ENCODE measurements at regions not wholly inside any gene's neighbourhood (a gene's known extent, or its start where the extent isn't known, plus 50 kb on each side); places are given as distances from the start of the nearest gene placed in this dataset.

DNA sequence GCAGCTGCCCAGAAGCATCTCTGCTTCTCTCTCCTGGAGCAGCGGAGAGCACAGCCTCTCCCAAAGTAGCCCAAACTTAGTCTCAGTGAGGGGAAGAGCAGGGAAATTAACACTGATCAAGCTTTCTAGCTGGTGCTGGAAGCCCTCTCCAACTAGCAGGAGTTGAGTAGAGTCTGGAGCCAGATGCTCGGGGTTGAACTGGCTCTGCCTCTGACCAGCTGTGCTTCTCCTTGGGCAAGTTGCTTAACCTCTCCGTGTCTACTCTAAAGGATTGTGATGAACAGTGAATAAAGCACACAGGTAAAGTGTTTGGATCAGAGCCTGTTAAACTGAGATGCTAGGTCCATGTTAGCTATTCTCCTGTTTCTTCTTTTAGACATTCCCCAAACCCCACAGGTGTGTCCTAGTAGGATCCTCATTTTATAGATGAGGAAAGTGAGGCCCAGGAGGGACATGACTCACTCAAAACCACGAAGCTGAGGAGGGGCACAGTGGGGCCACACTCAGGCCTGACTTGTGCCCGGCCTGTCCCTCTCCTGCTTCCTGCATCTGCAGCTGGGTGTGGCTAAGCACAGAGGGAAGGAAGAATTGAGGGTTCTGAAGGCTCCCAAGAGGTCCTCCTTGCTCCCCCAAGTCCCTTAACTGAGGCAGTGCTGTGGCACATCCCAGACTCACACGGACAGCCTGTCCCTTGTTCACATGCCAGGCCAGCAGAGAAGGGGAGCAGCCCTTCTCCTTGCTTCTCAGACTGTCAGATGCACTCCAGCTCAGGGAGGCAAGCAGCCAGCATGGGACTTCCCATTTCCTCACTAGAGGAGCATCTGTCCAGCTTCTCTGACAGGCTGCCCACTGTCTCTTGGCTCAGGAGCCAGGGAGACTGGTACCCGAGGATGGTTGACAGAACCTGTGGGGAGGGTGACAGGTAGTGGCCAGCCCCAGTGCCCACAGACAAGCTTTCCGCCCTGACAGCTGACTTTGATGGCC lies 152.0 kb upstream of the IGSF21 start:
- TF ChIP-seq POLR2A (IDR thresholded peaks at IDR 0.05; ENCODE audit: low read length): no peak
- no peak for TF ChIP-seq GATA1 (IDR thresholded peaks at IDR 0.05; ENCODE audit: low read depth, low read length)

All from erythroblast (primary cell).